Lung (tissue), 11 donors: ENCODE measurements at regions not wholly inside any gene's neighbourhood (a gene's known extent, or its start where the extent isn't known, plus 50 kb on each side); places are given as distances from the start of the nearest gene placed in this dataset.

Source experiments
- ATAC-seq: fragments of 200-7000 bp; cut with Tn5 transposase; one replicate; pipeline ENCODE4 v1.9.1; 2020; ENCODE audit warnings: moderate number of reproducible peaks; ENCODE audit not compliant: insufficient read depth, low FRiP score
- DNase-seq, 3 donors: peaks; one replicate each; pipeline ENCODE4 v3.0.0-alpha.2; 2013 to 2017
- H3K27ac ChIP-seq, 2 donors: one replicate each; pipeline ENCODE4 v1.5.1; 2013; ENCODE audit warnings: mild to moderate bottlenecking in 2 of 2, moderate library complexity in 2 of 2, control low read depth in 1 of 2, inconsistent platforms in 1 of 2, low read depth in 1 of 2, low read length in 1 of 2
- H3K27me3 ChIP-seq, 3 donors: one replicate each; pipeline ENCODE4 v1.5.1; 2013; ENCODE audit warnings: low read length in 2 of 3; ENCODE audit not compliant: control insufficient read depth in 3 of 3, insufficient read depth in 3 of 3
- H3K36me3 ChIP-seq, 4 donors: one replicate each; pipeline ENCODE4 v1.5.1; 2013; ENCODE audit warnings: low read length in 4 of 4, mild to moderate bottlenecking in 1 of 4, moderate library complexity in 1 of 4; ENCODE audit not compliant: control insufficient read depth in 4 of 4, insufficient read depth in 4 of 4
- H3K4me1 ChIP-seq, 5 donors: one replicate each; pipeline ENCODE4 v1.5.1; 2013; ENCODE audit warnings: low read length in 5 of 5, mild to moderate bottlenecking in 2 of 5, moderate library complexity in 1 of 5; ENCODE audit not compliant: control insufficient read depth in 5 of 5, insufficient read depth in 5 of 5
- H3K4me3 ChIP-seq: one replicate; pipeline ENCODE4 v1.5.1; 2013; ENCODE audit warnings: mild to moderate bottlenecking, control low read depth, moderate library complexity
- H3K9ac ChIP-seq, 2 donors: one replicate each; pipeline ENCODE4 v1.5.1; 2013; ENCODE audit warnings: low read length in 2 of 2, control low read depth in 1 of 2; ENCODE audit not compliant: insufficient read depth in 1 of 2
- H3K9me3 ChIP-seq, 4 donors: one replicate each; pipeline ENCODE4 v1.5.1; 2013; ENCODE audit warnings: low read length in 3 of 4, mild to moderate bottlenecking in 1 of 4, moderate library complexity in 1 of 4; ENCODE audit not compliant: control insufficient read depth in 4 of 4, insufficient read depth in 3 of 4
- WGBS, 2 donors: extraction: QIAGEN DNeasy Blood & Tissue Kit; methylation state at CpG; one replicate each; pipeline ENCODE4 v1.1.7; 2013; 5-methylcytosine and 5-hydroxymethylcytosine counted together
- TF ChIP-seq, protein P1 (sequence below): IDR thresholded peaks from 2 replicates; pipeline ENCODE4 v1.5.1; 2012; ENCODE audit warnings: mild to moderate bottlenecking; ENCODE audit errors: control extremely low read depth, extremely low read depth
- donor health status: control.
- donor health status: control.
- donor health status: Bipolar disorder and iron deficiency.
- donor health status: healthy.
- donor health status: DM: yes; HTN: yes; CAD: no.

DNA sequence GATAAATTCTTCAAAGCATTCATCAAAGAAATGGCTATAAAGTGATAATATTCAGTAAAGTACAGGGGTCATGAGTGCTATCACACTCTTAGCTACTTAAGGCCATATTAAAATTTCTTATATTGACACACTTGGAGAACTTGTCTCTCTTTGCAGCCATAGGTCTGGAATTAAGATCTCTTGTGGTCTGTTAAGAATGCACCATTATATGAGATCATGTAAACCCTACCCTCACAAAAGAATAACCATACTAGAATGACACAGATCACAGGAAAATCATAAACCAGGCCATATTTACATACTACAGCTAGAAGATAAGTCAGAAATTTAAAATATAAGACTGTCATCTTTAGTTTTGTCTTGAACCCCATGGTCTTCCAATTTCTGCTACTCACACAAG, 434.3 kb downstream of the PDGFC start:
- DNase-seq (no peak), ATAC-seq (no peak)
- no peak overlapping the region for H3K27ac ChIP-seq
- H3K9ac ChIP-seq, result no peak overlapping the region
- TF ChIP-seq, protein P1, sequence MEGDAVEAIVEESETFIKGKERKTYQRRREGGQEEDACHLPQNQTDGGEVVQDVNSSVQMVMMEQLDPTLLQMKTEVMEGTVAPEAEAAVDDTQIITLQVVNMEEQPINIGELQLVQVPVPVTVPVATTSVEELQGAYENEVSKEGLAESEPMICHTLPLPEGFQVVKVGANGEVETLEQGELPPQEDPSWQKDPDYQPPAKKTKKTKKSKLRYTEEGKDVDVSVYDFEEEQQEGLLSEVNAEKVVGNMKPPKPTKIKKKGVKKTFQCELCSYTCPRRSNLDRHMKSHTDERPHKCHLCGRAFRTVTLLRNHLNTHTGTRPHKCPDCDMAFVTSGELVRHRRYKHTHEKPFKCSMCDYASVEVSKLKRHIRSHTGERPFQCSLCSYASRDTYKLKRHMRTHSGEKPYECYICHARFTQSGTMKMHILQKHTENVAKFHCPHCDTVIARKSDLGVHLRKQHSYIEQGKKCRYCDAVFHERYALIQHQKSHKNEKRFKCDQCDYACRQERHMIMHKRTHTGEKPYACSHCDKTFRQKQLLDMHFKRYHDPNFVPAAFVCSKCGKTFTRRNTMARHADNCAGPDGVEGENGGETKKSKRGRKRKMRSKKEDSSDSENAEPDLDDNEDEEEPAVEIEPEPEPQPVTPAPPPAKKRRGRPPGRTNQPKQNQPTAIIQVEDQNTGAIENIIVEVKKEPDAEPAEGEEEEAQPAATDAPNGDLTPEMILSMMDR, result no peak
- no peaks in the 10 kb centered on the region for H3K27me3 ChIP-seq
- H3K4me1 ChIP-seq, result peaks cover 0 to 5% (median 0%) of the 10 kb centered on the region in 5 donors
- no peaks in the 10 kb centered on the region for H3K9me3 ChIP-seq
- H3K4me3 ChIP-seq, result no peak overlapping the region
- H3K36me3 ChIP-seq, result no peaks in the 10 kb centered on the region

DNA sequence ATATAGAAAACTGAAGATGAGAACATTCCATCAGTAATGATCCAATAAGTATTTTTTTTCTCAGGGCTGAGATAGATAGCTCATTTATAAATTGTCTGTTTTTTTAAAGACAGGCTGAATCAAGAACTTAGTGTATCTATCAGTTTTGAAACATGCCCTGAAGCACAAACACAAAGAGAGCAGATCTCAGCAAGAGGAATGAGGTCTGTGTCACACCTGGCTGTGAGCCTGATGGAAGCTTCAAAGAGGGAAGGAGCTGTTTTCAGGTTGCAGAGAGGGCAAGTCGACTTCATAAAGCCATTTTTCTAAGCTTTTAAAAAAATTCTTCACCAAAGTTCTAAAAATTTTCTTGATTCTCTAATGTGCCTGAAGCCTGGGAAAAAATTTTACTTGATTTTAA, 434.9 kb downstream of the PDGFC start:
- no peak for DNase-seq
- ATAC-seq, result no peak
- no peaks in the 10 kb centered on the region for H3K36me3 ChIP-seq
- H3K27ac ChIP-seq, result no peak overlapping the region
- no peak overlapping the region for H3K9ac ChIP-seq
- peaks cover 0 to 5% (median 0%) of the 10 kb centered on the region in 5 donors for H3K4me1 ChIP-seq
- no peaks in the 10 kb centered on the region for H3K9me3 ChIP-seq
- 50 to 71% methylated on average over 1 of the region's 1 CpG for WGBS, 2 donors
- no peaks in the 10 kb centered on the region for H3K27me3 ChIP-seq
- H3K4me3 ChIP-seq, result no peak overlapping the region
- TF ChIP-seq, protein P1, result no peak

DNA sequence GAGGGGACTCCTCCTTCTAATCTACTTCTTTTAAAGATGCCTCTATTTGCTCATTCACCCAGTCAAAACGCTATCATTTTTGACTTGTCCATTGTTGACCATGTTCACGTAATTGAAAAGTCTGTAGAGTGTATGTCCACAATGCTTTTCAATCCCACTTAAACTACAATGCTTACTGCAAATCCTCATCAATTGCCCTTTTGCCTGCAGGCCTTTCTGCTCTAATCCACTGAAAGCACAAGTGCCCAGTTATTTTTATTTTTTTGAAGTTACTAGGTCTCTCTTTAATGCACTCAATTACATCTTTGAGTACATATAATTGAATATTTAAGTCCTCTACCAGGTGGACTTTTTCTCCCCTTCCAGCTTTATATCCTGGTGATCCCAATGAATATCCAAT, 437.4 kb downstream of the PDGFC start:
- Histone ChIP-seq H3K36me3 (no peaks in the 10 kb centered on the region), H3K9ac (no peak overlapping the region), H3K27me3 (no peaks in the 10 kb centered on the region), H3K9me3 (no peaks in the 10 kb centered on the region), H3K4me3 (no peak overlapping the region), H3K27ac (no peak overlapping the region), H3K4me1 (peaks cover 0 to 5% (median 0%) of the 10 kb centered on the region in 5 donors)
- 80 to 85% methylated on average over 2 of the region's 2 CpGs for WGBS, 2 donors
- ATAC-seq, result no peak
- no peak for DNase-seq
- TF ChIP-seq, protein P1, result no peak

DNA sequence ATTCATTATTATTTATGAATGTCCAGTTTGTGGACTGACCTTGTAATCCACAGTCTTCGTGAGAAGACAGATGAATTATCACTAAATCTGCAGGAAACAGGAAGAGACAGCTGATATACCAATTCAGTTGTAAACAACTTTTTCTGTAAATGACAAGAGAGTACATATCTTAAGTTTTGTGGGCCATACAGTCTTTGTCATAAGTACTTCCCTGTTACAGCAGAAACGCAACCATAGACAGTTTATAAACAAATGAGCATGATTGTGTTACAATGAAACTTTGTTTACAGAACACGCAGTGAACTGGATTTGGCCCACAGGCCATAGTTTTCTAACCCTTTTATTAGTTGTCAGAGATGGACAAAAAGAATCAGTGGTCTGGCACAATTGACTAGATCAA, 443.4 kb downstream of the PDGFC start:
- peaks cover 0 to 4% (median 0%) of the 10 kb centered on the region in 5 donors for H3K4me1 ChIP-seq
- ATAC-seq, result no peak
- TF ChIP-seq, protein P1, result no peak
- 39 to 47% methylated on average over 3 of the region's 3 CpGs for WGBS, 2 donors
- H3K27me3 ChIP-seq, result no peaks in the 10 kb centered on the region
- H3K9me3 ChIP-seq, result no peaks in the 10 kb centered on the region
- H3K9ac ChIP-seq, result no peak overlapping the region
- H3K27ac ChIP-seq, result no peak overlapping the region
- H3K4me3 ChIP-seq, result no peak overlapping the region
- no peaks in the 10 kb centered on the region for H3K36me3 ChIP-seq
- DNase-seq, result peak in 2 of 3 donors; percentile 19 to 25
